Endothelial cell of umbilical vein (primary cell): ENCODE measurements at regions not wholly inside any gene's neighbourhood (a gene's known extent, or its start where the extent isn't known, plus 50 kb on each side); places are given as distances from the start of the nearest gene placed in this dataset.

Source experiments
- BruUV-seq: library from RNA; stranded (reverse); fragments of 400-500 nt; replicated peaks from 2 replicates; lab custom pipeline; 2021; lab: Mats Ljungman, UMichigan
- CTCF ChIA-PET: fragments of 300-600, 350-600 bp; sonication (Branson Sonifier 250); formaldehyde crosslinking; loops from one replicate; lab custom pipeline; 2021; ENCODE audit warnings: antibody characterized with exemption, inconsistent platforms; lab: Charles Lee
- POLR2A ChIA-PET: fragments of 300-600, 350-600 bp; sonication (Branson Sonifier 250); formaldehyde crosslinking; loops from one replicate; lab custom pipeline; 2021; ENCODE audit warnings: antibody characterized with exemption, inconsistent platforms; lab: Charles Lee
- DNase-seq: peaks from one replicate; pipeline ENCODE4 v3.0.0-alpha.2; 2011; ENCODE audit warnings: low read depth, low spot score
- FAIRE-seq: peaks from 2 replicates; lab custom pipeline; 2011; peaks lifted over from hg19 to GRCh38; lab: Jason Lieb, UNC
- H2AFZ ChIP-seq: 2 replicates; pipeline ENCODE4 v1.6.0; 2012; ENCODE audit warnings: low read depth, low read length, control low read depth, inconsistent platforms
- H3K27ac ChIP-seq: 2 replicates; pipeline ENCODE4 v1.5.1; 2011; ENCODE audit warnings: low read depth, mild to moderate bottlenecking, control low read depth, low read length, moderate library complexity; ENCODE audit not compliant: insufficient read depth
- H3K27me3 ChIP-seq, 2 experiments: 2 replicates each; pipeline versions ENCODE4 v1.6.0 to v1.6.1; 2011; ENCODE audit warnings: low read length in 2 of 2, mixed read lengths in 1 of 2; ENCODE audit not compliant: control insufficient read depth in 2 of 2, insufficient read depth in 2 of 2
- H3K36me3 ChIP-seq, 2 experiments: 2 replicates in 1 of 2; 3 replicates in 1 of 2; pipeline ENCODE4 v1.5.1; 2011; ENCODE audit warnings: low read length in 2 of 2, mild to moderate bottlenecking in 1 of 2, moderate library complexity in 1 of 2; ENCODE audit not compliant: control insufficient read depth in 2 of 2, insufficient read depth in 2 of 2; ENCODE audit errors: extremely low read depth in 1 of 2
- H3K4me1 ChIP-seq: 3 replicates; pipeline ENCODE4 v1.5.1; 2011; ENCODE audit warnings: mild to moderate bottlenecking, low read length; ENCODE audit not compliant: control insufficient read depth, insufficient read depth; ENCODE audit errors: extremely low read depth
- H3K4me2 ChIP-seq: 2 replicates; pipeline ENCODE4 v1.6.1; 2011; ENCODE audit warnings: low read length, control low read depth, mixed read lengths; ENCODE audit not compliant: insufficient read depth
- H3K4me3 ChIP-seq, 3 experiments: fragments of 200-600 bp in 1 of 3; sonication (generic), shearing (Covaris generic) in 1 of 3; replicated peaks in 1 of 3; 2 replicates each; pipeline ENCODE4 v1.5.1; 2011 to 2016; ENCODE audit warnings: control low read depth in 3 of 3, low read length in 3 of 3, mild to moderate bottlenecking in 2 of 3, inconsistent platforms in 1 of 3, low read depth in 1 of 3, moderate library complexity in 1 of 3; ENCODE audit not compliant: insufficient read depth in 1 of 3
- H3K79me2 ChIP-seq: 2 replicates; pipeline ENCODE4 v1.6.0; 2012; ENCODE audit warnings: low read length, inconsistent platforms; ENCODE audit not compliant: control insufficient read depth, insufficient read depth
- H3K9ac ChIP-seq: replicated peaks from 2 replicates; pipeline ENCODE3; 2011; ENCODE audit warnings: low read length, control low read depth; ENCODE audit not compliant: insufficient read depth; ENCODE audit errors: extremely low read depth
- H3K9me1 ChIP-seq: replicated peaks from 3 replicates; pipeline ENCODE4 v1.6.0; 2011; ENCODE audit warnings: mild to moderate bottlenecking, low read length; ENCODE audit not compliant: control insufficient read depth, insufficient read depth; ENCODE audit errors: extremely low read depth
- H3K9me3 ChIP-seq: replicated peaks from 2 replicates; pipeline ENCODE4 v1.5.1; 2012; ENCODE audit warnings: low read length, inconsistent platforms; ENCODE audit not compliant: control insufficient read depth, insufficient read depth
- H4K20me1 ChIP-seq: replicated peaks from 2 replicates; pipeline ENCODE3; 2011; ENCODE audit warnings: mild to moderate bottlenecking, low read length; ENCODE audit not compliant: control insufficient read depth, insufficient read depth; ENCODE audit errors: extremely low read depth
- EZH2 ChIP-seq: IDR thresholded peaks from 2 replicates; pipeline ENCODE4 v1.6.1; 2012; ENCODE audit warnings: borderline replicate concordance, low read depth, mild to moderate bottlenecking, moderate library complexity, low read length, inconsistent platforms; ENCODE audit not compliant: severe bottlenecking
- FOS ChIP-seq: IDR thresholded peaks from 2 replicates; pipeline ENCODE4 v1.6.1; 2011; ENCODE audit warnings: mild to moderate bottlenecking, low read length, moderate library complexity, borderline replicate concordance; ENCODE audit not compliant: insufficient read depth
- GATA2 ChIP-seq: IDR thresholded peaks from 2 replicates; pipeline ENCODE4 v1.7.0; 2011; ENCODE audit warnings: low read depth, mild to moderate bottlenecking, moderate library complexity, mixed read lengths, low read length; ENCODE audit not compliant: insufficient read length, insufficient read depth
- JUN ChIP-seq: IDR thresholded peaks from 2 replicates; pipeline ENCODE4 v1.6.1; 2011; ENCODE audit warnings: borderline replicate concordance, low read depth; ENCODE audit not compliant: insufficient read length, insufficient read depth
- MYC ChIP-seq: IDR thresholded peaks from one replicate; pipeline ENCODE4 v1.6.1; 2011; ENCODE audit warnings: mild to moderate bottlenecking, low read depth, low read length
- POLR2A ChIP-seq: IDR thresholded peaks from 2 replicates; pipeline ENCODE4 v1.6.1; 2012; ENCODE audit warnings: low read depth, mild to moderate bottlenecking, control low read depth, low read length
- POLR2AphosphoS5 ChIP-seq: IDR thresholded peaks from 2 replicates; pipeline ENCODE4 v1.6.1; 2012; ENCODE audit warnings: low read depth, mild to moderate bottlenecking, control low read depth, low read length, moderate library complexity; ENCODE audit not compliant: insufficient read depth
- dilution Hi-C: fragments of 300-500 bp; cut with MboI; formaldehyde crosslinking; loops from one replicate; pipeline ENCODE4 v1.15.0; 2019; ENCODE audit warnings: low sequenced_read_pairs; ENCODE audit not compliant: extremely low pct_ligation_motif_present
- intact Hi-C: fragments of 100-400 bp; cut with micrococcal nuclease; formaldehyde crosslinking; loops from one replicate; pipeline ENCODE4 v1.10.0; 2022
- TF ChIP-seq, protein P1 (sequence below), 2 donors: IDR thresholded peaks; 1 replicate in 1 of 2; 2 replicates in 1 of 2; pipeline ENCODE4 v1.5.1; 2011; ENCODE audit warnings: low read length in 2 of 2, mild to moderate bottlenecking in 2 of 2, moderate library complexity in 2 of 2, control low read depth in 1 of 2, inconsistent platforms in 1 of 2, low read depth in 1 of 2; ENCODE audit not compliant: insufficient read depth in 1 of 2; ENCODE audit errors: extremely low read depth in 1 of 2
- TF ChIP-seq, protein P2 (sequence below): IDR thresholded peaks from 2 replicates; pipeline ENCODE4 v1.6.1; 2011; ENCODE audit not compliant: insufficient read depth, insufficient read length

DNA sequence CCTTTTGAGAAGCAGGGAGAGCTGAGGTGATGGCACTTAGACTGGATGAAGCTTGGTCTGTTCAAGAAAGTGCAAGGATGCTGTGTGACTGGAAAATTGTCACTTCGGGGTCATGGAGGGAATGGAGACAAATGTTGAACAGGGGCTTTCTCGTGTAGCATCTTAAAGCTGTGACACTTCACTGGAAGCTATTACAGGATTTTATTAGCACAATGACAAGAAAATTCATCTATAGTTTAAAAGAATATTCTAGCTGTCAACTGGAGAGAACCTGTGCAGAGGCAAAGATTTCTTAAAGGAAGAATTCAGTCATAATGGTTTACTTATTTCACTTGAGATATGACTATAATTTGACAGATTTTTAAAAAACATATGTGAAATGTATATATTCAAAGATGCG, 963.9 kb upstream of the ZEB2 start:
- H3K4me3 ChIP-seq, result no peak overlapping the region
- H3K27me3 ChIP-seq, result no peaks in the 10 kb centered on the region
- H3K4me2 ChIP-seq, result no peak overlapping the region
- no peak overlapping the region for H2AFZ ChIP-seq
- dilution Hi-C loops (no loop called here), intact Hi-C loops (loop anchor here (10.0 kb wide), 1 partner anchor 679 kb away; no protein-coding TSS in a partner anchor)
- H3K36me3 ChIP-seq, result no peaks in the 10 kb centered on the region
- BruUV-seq, result no TSS peak
- no peaks in the 10 kb centered on the region for H3K9me3 ChIP-seq
- no peak overlapping the region for H3K27ac ChIP-seq
- ChIA-PET CTCF (interaction anchor here (1.5 kb wide), 1 partner anchor 269 kb away, joined by 3 read pairs; no protein-coding TSS in a partner anchor), POLR2A (no interaction called here)
- no peaks in the 10 kb centered on the region for H3K79me2 ChIP-seq
- H3K9me1 ChIP-seq, result no peaks in the 10 kb centered on the region
- no peak for TF ChIP-seq JUN
- TF ChIP-seq GATA2, result no peak
- TF ChIP-seq, protein P1, sequence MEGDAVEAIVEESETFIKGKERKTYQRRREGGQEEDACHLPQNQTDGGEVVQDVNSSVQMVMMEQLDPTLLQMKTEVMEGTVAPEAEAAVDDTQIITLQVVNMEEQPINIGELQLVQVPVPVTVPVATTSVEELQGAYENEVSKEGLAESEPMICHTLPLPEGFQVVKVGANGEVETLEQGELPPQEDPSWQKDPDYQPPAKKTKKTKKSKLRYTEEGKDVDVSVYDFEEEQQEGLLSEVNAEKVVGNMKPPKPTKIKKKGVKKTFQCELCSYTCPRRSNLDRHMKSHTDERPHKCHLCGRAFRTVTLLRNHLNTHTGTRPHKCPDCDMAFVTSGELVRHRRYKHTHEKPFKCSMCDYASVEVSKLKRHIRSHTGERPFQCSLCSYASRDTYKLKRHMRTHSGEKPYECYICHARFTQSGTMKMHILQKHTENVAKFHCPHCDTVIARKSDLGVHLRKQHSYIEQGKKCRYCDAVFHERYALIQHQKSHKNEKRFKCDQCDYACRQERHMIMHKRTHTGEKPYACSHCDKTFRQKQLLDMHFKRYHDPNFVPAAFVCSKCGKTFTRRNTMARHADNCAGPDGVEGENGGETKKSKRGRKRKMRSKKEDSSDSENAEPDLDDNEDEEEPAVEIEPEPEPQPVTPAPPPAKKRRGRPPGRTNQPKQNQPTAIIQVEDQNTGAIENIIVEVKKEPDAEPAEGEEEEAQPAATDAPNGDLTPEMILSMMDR (IDR thresholded peaks at IDR 0.05; ENCODE audit: extremely low read depth in 1 of 2, insufficient read depth in 1 of 2, low read depth in 1 of 2, low read length in 2 of 2), result no peak
- no peak for TF ChIP-seq POLR2AphosphoS5
- TF ChIP-seq, protein P2, sequence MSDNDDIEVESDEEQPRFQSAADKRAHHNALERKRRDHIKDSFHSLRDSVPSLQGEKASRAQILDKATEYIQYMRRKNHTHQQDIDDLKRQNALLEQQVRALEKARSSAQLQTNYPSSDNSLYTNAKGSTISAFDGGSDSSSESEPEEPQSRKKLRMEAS, result no peak
- TF ChIP-seq EZH2, result no peak
- no peak for TF ChIP-seq FOS
- no peak for TF ChIP-seq POLR2A
- no peak for TF ChIP-seq MYC
- H4K20me1 ChIP-seq, result no peaks in the 10 kb centered on the region
- FAIRE-seq, result peak; percentile 37
- H3K9ac ChIP-seq, result no peak overlapping the region
- H3K4me1 ChIP-seq, result no peaks in the 10 kb centered on the region
- DNase-seq, result no peak
